Hematopoietic multipotent progenitor cell treated with erythropoietin and hydrocortisone succinate and interleukin-3 and kit ligand, for 17 days (in vitro differentiated cells): ENCODE measurements at regions not wholly inside any gene's neighbourhood (a gene's known extent, or its start where the extent isn't known, plus 50 kb on each side); places are given as distances from the start of the nearest gene placed in this dataset.

ENCODE experiments used
- DNase-seq: peaks from one replicate; pipeline ENCODE4 v3.0.0-alpha.2; 2015; ENCODE audit warnings: low spot score

GRCh38 chr10:125213541-125214282, 53.3 kb upstream of the CTBP2 start:
- no peak for DNase-seq

- no peak for DNase-seq
These were observed 51.9 kb upstream of the CTBP2 start for GRCh38 chr10:125212150-125212809.
